ENCODE measurements at regions not wholly inside any gene's neighbourhood (a gene's known extent, or its start where the extent isn't known, plus 50 kb on each side); places are given as distances from the start of the nearest gene placed in this dataset.
"Not testable (repeated sequence)": the region's sequence is repeated elsewhere in the genome, so short reads cannot be mapped to it uniquely, and the experiment has no call there.

GRCh38 chr10:27296285-27296684, 55.7 kb upstream of the ACBD5 start:
- not testable (repeated sequence) for H3K27ac ChIP-seq (ENCODE audit: low read depth, low read length); H3K27me3 ChIP-seq (ENCODE audit: control insufficient read depth in 5 of 5, insufficient read depth in 4 of 5, low read length in 5 of 5); H3K4me3 ChIP-seq (ENCODE audit: low read depth in 1 of 5, low read length in 5 of 5); H3K9ac ChIP-seq (ENCODE audit: low read length in 5 of 5); H3K4me1 ChIP-seq (ENCODE audit: control insufficient read depth in 5 of 5, insufficient read depth in 5 of 5, low read length in 5 of 5); H3K36me3 ChIP-seq (ENCODE audit: control insufficient read depth in 5 of 5, insufficient read depth in 5 of 5, low read length in 5 of 5); H3K9me3 ChIP-seq (ENCODE audit: control insufficient read depth in 5 of 5, low read length in 5 of 5)

GRCh38 chr10:27291253-27291895, 50.8 kb upstream of the ACBD5 start:
- H3K36me3 ChIP-seq (ENCODE audit: control insufficient read depth in 5 of 5, insufficient read depth in 5 of 5, low read length in 5 of 5); H3K9ac ChIP-seq (ENCODE audit: low read length in 5 of 5); H3K27ac ChIP-seq (ENCODE audit: low read depth, low read length); H3K9me3 ChIP-seq (ENCODE audit: control insufficient read depth in 5 of 5, low read length in 5 of 5); H3K4me1 ChIP-seq (ENCODE audit: control insufficient read depth in 5 of 5, insufficient read depth in 5 of 5, low read length in 5 of 5); H3K27me3 ChIP-seq (ENCODE audit: control insufficient read depth in 5 of 5, insufficient read depth in 4 of 5, low read length in 5 of 5): not testable (repeated sequence)
- H3K4me3 ChIP-seq (ENCODE audit: low read depth in 1 of 5, low read length in 5 of 5): peak overlapping the region in 2 of 5 donors; percentile 11 to 38
